Spleen (tissue), 7 donors: ENCODE measurements at regions not wholly inside any gene's neighbourhood (a gene's known extent, or its start where the extent isn't known, plus 50 kb on each side); places are given as distances from the start of the nearest gene placed in this dataset.

Source experiments
- CTCF ChIP-seq, 11 experiments: fragments of 200-600 bp in 7 of 11; fragments of 450-650 bp in 4 of 11; sonication (generic) in 4 of 11; IDR thresholded peaks in 8 of 11; conservative IDR thresholded peaks in 3 of 11; 1 replicate in 7 of 11; 2 replicates in 4 of 11; pipeline versions ENCODE4 v1.4.0 to v1.8.0; 2016 to 2021; ENCODE audit warnings: antibody characterized with exemption in 11 of 11, inconsistent platforms in 4 of 11, mild to moderate bottlenecking in 1 of 11
- POLR2A ChIP-seq, 3 donors: fragments of 450-650 bp; IDR thresholded peaks; one replicate each; pipeline ENCODE4 v1.5.1; 2017; ENCODE audit warnings: antibody characterized with exemption in 3 of 3, mild to moderate bottlenecking in 1 of 3
- POLR2AphosphoS5 ChIP-seq, 3 donors: sonication (generic); formaldehyde crosslinking; IDR thresholded peaks; one replicate each; pipeline ENCODE4 v1.5.1; 2017; ENCODE audit warnings: antibody characterized with exemption in 3 of 3
- donor health status: DM: no; HTN: no; CAD: no; lungs with moderate emphysema.
- donor health status: DM: no; HTN: no; CAD: no.
- donor health status: DM: no; HTN: no; CAD: no.

- no peak for TF ChIP-seq CTCF (IDR thresholded peaks at IDR 0.05 in 8 of 11, conservative IDR thresholded peaks at IDR 0.05 in 3 of 11)
- no peak for TF ChIP-seq POLR2AphosphoS5 (IDR thresholded peaks at IDR 0.05)
- TF ChIP-seq POLR2A (IDR thresholded peaks at IDR 0.05), result no peak
These were observed 238.7 kb downstream of the KCTD12 start for GRCh38 chr13:76647550-76647949.
